ENCODE measurements at regions not wholly inside any gene's neighbourhood (a gene's known extent, or its start where the extent isn't known, plus 50 kb on each side); places are given as distances from the start of the nearest gene placed in this dataset.
A peak's percentile ranks its signal among the peaks of the same experiment; 100 is the strongest.

DNA sequence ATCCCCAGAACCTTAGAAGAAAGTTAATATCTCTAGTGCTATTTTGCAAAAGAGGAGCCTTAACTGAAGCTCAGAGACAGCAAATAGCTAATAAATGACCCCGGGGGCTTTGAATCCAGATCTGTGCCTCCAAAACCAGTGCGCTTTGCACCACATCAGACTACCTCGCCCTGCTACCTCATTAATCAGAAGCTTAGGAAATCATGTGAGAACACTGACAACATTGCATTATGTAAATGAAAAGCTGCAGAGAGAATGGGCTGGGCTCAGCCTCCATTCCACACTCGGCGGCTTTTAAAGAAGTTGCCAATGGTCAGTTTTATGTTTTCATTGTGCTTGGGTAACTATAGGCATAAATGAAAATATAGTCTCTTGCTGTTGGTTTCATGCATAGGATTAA lies 54.0 kb upstream of the STMND1 start:
- no peak for DNase-seq

DNA sequence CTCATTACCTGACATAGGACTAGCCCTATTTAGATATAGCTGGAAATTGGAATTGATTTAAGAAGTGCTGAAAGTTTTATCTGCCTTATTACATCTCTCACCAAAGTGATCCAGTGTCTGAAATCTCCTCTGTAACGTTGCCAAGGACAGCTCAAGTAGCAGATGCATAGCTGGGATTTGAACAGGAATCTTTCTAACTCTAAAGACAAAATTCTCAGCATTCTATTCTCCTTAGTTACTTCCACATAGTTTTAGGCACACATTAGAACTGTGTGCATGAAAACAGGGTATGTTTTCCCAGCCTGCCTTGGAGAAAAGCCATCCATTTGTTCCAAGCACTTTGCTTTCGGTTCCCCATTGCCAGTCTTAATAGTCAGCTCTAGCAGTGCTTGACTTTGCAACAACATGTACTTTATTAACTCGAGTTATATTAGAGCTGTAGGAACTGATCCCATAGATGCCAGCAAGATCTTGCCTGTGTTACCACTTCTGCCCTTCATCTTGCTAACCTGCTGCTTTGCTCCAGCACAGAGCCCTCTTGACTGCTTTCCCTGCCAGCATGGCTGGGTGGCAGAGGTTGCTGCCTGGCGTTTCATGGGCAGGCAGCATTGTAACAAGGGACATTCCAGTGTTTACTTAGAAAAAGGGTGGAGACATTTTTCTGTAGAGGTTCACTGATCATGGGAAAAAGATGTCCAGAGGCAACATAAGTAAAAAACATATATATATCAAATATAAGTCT lies 56.1 kb upstream of the STMND1 start:
- peak; percentile 94 for DNase-seq

DNA sequence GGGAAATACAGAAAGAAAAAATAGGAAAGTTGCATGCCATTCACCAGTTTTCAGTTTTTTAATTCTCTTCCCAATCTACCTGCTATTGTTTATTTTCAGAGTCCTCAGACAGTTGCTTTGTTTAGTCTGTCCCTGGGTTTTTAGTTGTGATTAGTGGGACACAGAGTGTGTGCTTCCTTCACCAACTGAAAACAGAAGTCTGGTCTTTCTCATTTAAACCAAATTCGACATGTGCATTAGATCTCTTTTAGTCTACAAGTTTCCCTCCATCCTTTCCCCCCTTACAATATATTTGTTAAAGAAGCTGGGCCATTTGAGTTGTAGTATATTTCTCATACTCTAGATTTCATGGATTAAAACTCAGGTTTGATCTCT lies 58.7 kb upstream of the STMND1 start:
- DNase-seq = no peak

DNA sequence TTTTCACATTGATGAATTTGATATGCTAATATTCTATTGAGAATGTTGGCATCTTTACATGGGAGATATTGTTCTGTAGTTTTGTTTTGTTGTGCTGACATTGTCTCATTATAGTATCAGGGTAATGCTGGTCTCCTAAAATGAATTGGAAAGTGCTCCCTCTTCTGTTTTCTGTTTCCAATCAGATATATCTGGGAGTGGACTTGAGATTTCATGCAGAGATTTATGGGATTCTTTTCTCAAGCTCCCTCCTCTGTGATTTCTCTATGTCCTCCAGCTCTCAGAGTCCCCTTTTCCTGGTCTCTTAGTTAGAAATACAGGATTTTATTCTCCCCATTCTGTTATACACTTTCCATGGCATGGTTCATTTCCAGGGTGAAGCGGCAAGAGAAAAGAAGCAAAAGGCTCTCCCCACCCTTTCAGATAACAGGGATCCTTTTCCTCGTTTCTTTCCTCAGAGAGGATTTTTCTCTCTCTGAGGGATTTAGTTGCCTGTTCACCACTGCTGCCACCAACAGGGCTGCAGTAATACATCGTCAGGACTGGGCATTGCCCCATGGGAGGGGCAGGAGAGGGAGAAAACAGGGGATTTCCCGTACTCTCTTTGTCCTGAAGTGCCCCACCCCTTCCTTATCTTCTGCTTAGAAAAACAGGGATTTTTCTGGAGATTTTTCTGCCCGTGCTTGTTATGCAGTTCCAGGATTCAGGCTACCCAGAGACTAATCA lies 59.3 kb upstream of the STMND1 start:
- DNase-seq = peak; percentile 18

DNA sequence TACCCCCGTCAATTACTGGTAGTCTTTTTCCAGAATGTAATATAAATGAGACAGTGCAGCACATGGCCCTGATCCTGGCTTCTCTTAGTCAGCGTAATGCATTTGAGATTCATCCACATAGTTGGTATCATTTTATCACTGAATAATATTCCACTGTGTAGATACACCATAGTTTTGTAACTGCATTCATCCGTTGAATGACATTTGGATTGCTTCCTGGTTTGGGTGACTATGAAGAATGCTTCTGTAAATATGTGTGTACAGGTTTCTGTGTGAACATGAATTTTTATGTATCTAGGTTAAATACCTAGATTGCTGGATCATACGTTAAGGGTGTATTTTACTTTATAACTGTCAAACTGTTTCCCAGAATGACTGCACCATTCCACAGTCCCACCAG lies 62.6 kb upstream of the STMND1 start:
- DNase-seq = peak; percentile 12

DNA sequence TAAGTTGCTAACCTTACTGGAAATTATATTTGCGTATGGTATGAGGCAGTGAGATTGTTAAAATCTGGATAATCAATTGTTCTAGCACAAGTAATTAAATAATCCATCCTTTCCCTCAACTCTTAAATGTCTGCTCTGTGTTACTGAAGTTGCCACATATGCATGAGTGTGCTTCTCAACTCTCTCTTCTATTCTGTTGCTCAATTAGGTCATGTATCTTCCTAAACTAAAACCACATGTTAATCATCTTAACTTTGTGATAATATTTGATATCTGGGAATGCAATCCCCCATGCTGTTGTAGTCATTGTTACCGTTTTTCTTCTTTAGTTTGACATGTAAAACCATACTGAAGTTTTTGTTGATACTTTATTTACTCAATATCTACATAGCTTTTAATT lies 63.5 kb upstream of the STMND1 start:
- DNase-seq = peak; percentile 59

DNA sequence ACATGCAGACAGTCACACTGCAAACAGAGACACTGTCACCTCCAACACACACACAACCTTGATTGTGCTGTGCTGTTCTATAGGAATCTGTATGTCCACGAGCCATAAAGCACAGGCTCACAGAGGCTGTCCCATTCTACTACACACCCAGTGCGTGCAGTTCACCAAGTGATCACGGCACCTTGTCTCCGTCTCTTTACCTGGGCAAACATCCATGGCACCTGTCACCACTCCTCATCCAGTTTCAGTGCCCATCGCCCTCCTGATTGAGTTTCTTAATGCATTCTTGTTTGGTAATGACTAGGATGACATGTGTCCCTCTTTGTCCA lies 65.8 kb upstream of the STMND1 start:
- no peak for DNase-seq

DNA sequence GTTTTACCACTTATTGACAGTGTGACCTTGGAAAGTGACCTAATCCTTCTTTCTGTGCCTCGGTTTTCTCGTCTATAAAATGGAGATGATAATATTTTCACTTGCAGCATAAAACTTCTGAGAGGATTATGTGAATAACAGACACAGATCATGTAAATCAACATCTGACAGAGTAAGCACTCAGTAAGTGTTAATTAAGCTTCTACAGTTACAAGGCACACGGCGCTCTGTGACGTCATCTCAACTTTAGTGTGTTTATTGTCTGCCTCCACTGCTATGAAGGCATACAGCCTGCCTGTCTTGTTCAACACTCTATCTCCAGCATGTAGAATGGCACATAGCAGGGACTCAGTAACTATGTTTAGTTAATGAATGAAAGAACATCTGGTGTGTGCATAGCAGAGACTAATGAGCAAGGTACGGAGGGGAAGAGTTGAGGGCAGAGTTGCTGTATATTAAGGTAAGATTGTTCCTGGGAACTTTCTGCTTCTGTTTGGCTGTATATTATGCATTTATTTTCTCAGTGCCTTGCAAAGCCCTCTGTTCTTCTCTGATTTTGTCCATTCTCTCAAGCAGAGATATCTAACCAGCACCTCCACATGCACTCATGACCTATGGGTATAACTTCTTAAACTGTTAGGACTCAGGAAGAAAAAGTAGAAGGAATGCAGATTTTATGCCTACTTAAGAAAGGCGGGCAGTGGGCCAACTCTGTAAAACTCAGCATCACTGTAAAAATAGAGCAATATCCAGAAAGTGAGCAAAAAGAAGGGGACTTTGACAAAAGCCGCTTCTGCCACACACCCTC lies 66.4 kb upstream of the STMND1 start:
- DNase-seq = no peak

DNA sequence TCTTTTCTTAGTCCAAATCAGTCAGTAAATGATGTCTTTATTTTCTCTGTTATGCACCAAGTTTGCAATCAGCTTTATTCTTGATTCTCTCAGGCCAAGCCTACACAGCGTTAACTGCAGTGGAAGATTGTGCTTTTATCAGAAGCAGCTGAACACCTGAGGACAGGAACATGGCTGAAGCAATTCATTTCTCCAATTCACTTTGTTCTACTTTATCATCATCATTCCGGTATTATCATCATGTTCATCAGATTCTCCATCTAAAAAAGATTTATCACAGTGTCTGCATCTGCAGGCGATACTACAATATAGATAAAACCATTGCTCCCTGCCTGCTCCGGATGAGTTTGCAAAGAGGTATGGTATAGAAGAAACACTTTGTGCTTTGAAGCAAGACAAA lies 68.1 kb upstream of the STMND1 start:
- DNase-seq = no peak

DNA sequence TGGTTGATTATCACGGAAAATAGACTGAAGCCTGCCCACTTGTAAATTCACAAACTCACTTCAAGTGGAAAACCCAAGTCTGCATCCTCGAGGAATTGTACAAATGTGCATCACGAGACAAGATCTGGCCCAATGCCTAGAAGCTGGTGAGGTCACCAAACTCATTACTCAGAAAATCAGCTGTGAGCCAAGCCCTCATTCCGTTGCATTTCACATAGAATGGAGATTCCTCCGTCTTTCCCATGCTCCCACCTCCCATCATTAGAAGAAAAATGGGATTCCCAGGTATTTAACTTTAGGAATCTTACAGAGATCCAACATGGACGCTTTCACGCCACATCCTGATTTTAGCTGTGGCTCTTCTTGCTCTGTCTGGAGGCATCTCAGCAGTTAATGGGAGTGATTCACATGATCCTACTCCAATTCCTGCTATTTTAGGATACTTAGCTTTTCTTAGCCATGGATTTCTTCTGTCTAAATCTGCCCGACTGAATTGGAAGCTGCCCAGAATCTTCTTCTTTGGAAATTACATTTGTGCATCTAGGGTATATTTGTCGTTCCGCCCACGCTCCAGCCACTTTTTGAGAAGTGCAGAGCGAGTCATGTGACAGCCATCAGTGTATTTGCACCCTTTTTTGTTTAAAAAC lies 68.7 kb upstream of the STMND1 start:
- DNase-seq = peak; percentile 93

DNA sequence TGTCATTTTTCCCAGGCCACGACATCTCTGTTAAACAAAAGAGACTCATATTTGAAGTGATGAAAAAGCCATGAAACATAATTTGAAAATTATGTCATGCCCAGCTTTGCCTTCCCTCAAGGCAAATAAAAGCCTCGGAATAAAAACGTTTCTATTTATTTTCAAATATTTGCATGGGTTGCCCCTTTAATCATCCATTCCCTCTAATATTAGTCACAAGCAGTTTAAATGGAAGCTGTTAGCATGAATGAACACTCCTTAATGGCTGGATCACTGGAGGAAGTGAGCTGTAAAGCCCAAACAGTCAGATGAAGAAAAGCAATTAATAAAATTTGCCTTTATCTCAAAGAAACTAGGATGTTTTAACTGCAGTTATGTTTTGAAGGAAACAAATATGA lies 69.3 kb upstream of the STMND1 start:
- peak; percentile 61 for DNase-seq

DNA sequence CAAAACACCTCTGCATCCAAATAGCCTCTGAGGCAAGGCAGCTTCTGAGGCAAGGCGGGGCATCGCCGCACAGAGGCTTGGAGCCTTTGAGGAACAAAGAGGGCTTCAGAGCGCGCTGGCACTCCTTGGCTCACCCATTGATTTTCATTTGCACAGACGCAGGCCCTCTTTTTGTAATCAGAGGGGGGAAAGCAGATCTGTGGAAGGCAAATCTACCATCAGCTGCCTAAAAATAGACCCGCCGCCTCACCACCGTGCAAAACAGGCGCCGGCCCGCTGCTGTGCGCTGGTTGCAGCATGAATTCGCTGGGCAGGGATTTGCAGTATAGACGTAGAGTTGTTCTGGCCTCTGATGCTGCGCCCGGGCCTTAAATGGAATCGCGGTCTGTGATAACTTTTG lies 69.9 kb upstream of the STMND1 start:
- DNase-seq = no peak

DNA sequence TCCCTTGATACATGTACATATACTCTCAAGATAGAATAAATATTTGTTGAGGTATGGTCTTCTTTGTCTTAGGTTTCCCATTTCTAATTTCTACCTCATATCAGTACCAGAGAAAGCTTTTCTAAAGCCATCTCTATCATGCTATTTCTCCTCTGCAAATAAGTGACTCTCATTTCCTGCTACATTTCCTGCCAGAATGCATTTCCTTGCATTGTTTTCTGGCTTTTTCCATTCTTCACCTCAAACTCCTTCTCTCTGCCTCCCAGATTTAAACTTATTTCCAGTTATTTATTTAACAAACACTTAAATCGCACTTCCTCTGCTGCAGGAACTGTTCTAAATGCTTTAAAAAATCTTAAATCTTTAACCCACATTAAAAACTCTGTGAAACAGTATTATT lies 74.4 kb upstream of the STMND1 start:
- no peak for DNase-seq

DNA sequence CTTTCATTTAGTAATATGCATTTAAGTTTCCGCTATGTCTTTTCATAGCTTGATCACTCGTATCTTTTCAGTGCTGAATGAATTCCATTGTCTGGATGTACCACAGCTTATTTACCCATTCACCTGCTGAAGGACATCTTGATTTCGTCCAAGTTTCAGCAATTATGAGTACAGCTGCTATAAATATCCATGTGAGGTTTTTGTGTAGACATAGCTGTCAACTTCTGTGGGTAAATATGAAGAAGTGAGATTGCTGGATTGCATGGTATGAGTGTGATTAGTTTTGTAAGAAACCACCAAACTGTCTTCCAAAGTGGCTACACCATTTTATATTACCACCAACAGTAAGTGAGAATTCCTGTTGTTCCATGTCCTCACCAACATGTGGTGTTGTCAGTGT lies 79.2 kb upstream of the STMND1 start:
- DNase-seq = peak; percentile 70

DNA sequence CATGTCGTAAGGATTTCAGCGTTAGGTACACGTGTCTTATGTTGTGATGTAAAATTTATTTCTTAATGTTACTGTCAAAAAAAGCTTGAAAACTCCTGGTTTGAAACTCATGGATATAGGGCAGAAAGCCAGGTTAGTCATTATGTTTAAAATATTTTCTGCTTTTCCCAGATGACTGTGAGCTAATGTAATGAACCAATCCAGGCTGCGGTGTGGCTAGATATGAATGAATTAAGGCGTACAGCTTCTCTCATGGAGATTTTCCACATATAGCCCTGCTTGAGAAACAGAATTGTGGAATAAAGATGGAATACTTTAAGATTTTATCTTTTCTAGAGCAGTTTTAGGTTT lies 80.3 kb upstream of the STMND1 start:
- peak; percentile 90 for DNase-seq

DNA sequence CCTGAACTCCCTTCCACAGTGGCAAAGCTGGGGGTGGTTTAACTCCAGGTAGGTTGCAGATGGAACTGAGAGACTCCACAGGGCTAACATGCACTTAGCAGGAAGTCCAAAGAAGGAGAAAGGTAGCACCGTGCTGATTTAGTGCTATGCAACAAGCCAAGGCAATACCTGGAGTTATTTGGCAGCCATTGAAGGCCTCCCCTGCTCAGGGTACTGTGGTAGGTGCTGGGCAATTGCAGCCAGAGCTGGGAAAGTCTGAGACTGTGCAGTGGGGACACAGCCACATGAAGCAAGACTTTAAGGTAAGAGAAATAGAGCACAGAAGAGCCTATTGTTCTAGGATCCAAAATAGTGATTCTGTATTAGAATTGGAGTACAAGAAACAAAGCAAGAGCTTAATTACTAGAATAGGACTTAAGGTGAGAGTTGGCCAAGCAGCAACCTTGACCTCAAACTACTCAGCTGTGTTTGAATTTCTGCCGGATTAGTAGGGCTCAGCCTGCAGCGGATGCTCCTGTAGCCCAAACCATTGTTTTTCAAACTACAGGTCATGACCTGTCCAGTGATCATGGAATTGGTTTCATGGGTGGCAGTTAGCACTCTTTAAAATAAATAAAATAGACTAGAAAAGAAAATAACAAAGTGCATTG lies 80.8 kb upstream of the STMND1 start:
- DNase-seq = no peak

DNA sequence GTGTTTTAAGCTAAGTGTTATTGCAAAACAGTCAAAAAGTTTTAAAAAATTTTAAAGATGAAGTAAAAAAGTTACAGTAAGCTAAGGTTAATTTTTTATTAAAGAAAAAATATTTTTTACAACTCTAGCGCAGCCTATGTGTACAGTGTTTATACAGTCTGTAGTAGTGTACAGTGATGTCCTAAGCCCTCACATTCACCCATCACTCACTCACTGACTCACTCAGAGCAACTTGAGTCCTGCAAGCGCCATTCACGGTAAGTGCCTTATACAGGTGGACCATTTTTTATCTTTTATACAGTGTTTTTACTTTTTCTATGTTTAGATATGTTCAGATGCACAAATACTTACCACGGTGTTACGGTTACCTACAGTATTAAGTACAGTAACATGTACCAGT lies 83.4 kb upstream of the STMND1 start:
- no peak for DNase-seq

DNA sequence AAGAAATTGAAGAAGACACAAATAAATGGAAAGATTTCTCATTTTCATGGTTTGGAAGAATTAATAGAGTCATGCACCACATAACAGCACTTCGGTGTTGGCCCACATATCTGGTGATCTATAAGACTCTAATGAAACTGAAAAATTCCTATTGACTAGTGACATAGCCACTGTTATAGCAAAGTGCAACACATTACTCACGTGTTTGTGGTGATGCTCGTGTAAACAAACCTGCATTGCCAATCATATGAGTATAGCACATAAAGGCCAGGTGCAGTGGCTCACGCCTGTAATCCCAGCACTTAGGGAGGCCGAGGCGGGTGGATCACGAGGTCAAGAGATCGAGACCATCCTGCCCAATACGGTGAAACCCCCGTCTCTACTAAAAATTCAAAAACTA lies 84.4 kb upstream of the STMND1 start:
- no peak for DNase-seq

DNA sequence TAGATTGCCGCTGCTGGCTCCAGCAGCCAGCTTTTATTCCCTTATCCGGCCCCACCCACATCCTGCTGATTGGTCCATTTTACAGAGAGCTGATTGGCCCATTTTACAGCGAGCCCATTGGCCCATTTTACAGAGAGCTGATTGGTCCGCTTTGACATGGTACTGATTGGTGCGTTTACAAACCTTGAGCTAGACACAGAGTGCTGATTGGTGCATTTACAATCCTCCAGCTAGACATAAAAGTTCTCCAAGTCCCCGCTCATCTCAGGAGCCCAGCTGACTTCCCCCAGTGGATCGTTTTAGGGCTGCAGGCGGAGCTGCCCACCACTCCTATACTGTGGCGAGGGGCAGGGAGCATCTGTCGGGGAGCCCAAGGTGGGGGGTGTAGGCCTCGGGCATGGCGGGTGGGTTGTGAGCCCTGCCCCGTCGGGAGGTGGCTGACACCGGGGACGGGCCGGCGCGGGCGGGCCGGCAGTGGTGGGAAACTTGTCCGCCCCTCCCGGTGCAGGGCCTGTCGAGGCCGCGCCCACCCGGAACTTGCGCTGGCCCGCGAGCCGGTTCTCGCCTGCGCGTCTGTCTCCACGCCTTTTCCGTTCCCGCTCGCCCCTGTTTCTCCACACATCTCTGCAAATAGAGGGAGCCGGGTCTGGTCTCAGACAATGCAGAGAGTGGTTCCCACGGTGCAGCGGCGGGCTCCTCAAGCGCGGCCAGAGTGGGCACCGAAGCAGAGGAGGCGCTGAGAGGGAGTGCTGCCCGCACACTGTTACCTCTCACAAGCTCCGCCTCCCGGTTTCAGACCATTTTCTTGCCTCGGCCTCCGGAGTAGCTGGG lies 86.1 kb upstream of the STMND1 start:
- DNase-seq = no peak

DNA sequence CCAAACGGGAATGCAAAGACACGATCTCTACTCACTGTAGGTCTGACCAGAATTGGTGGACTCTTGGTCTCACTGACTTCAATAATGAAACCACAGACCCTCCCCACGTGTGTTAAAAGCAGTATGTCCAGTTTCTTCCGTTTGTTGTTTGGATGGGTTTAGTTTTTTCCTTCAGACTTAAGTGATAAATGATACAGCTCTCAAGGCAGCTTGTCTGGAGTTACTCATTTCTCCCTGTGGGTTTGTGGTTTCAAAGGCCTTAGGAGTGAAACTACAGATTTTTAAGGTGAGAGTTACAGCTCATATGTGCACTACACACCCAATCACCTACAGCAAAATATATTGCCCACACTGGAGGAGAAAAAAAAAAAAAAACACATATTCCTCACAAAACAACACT lies 86.7 kb upstream of the STMND1 start:
- DNase-seq = peak; percentile 95

DNA sequence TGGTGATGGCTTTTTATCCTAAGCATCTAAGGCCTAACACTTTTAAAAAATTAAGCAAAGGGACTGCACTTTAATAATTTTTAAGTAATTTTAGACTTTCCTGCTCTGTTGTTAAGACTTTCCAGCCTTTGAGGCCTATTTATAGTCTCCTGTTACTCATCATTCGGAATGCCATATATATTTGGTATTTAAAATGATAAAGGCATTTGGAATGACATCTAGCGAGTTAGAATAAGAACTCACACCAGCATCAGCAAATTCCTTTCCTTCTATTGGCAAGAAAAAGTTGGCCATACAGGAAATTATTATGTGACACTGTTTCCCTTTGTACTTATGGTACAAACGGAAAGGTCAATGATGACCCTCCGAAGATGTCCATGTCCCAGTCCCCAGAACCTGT lies 88.1 kb upstream of the STMND1 start:
- peak; percentile 92 for DNase-seq
